WTC11 (cell line): ENCODE measurements at regions not wholly inside any gene's neighbourhood (a gene's known extent, or its start where the extent isn't known, plus 50 kb on each side); places are given as distances from the start of the nearest gene placed in this dataset.

Experiments used
- ATAC-seq: fragments of 200-7000 bp; cut with Tn5 transposase; 2 replicates; pipeline ENCODE4 v1.10.0; 2021; ENCODE audit warnings: mild to moderate bottlenecking, moderate library complexity
- CTCF ChIA-PET: fragments of 300-600 bp; sonication (Branson Sonifier 250); formaldehyde crosslinking; loops from one replicate; lab custom pipeline; 2021; ENCODE audit warnings: antibody characterized with exemption; lab: Charles Lee
- POLR2A ChIA-PET: fragments of 350-600 bp; sonication (Branson Sonifier 250); formaldehyde crosslinking; loops from one replicate; lab custom pipeline; 2021; ENCODE audit warnings: antibody characterized with exemption; lab: Charles Lee
- DNase-seq: peaks from one replicate; pipeline ENCODE4 v3.0.0; 2021; ENCODE audit warnings: low spot score
- H3K27ac Mint-ChIP-seq: 2 replicates; pipeline ENCODE4 v1.8.0; 2021; ENCODE audit warnings: mixed read lengths
- H3K27me3 Mint-ChIP-seq: 2 replicates; pipeline ENCODE4 v1.8.0; 2021; ENCODE audit warnings: low read depth, mild to moderate bottlenecking, moderate library complexity, mixed read lengths
- H3K36me3 Mint-ChIP-seq: 2 replicates; pipeline ENCODE4 v1.8.0; 2021; ENCODE audit warnings: mixed read lengths
- H3K4me1 Mint-ChIP-seq: 2 replicates; pipeline ENCODE4 v1.8.0; 2022; ENCODE audit warnings: mixed read lengths
- H3K4me3 Mint-ChIP-seq: 2 replicates; pipeline ENCODE4 v1.8.0; 2021; ENCODE audit warnings: mild to moderate bottlenecking, moderate library complexity, mixed read lengths
- H3K9me3 Mint-ChIP-seq: 2 replicates; pipeline ENCODE4 v1.8.0; 2021; ENCODE audit warnings: mixed read lengths
- AFF4 ChIP-seq: sonication (generic); formaldehyde crosslinking; IDR thresholded peaks from 2 replicates; pipeline ENCODE4 v1.8.1; 2023; ENCODE audit warnings: mild to moderate bottlenecking, missing genetic modification reagents, borderline replicate concordance
- ATF6 ChIP-seq: sonication (generic); formaldehyde crosslinking; IDR thresholded peaks from 2 replicates; pipeline ENCODE4 v1.8.1; 2023; ENCODE audit warnings: mild to moderate bottlenecking, missing genetic modification reagents
- CREM ChIP-seq: sonication (generic); formaldehyde crosslinking; IDR thresholded peaks from 2 replicates; pipeline ENCODE4 v1.8.1; 2022; ENCODE audit warnings: mild to moderate bottlenecking, missing genetic modification reagents, moderate library complexity
- CTCF ChIP-seq: fragments of 200-600 bp; IDR thresholded peaks from 2 replicates; pipeline ENCODE4 v1.8.0; 2022; ENCODE audit warnings: antibody characterized with exemption
- E2F4 ChIP-seq: sonication (generic); formaldehyde crosslinking; IDR thresholded peaks from 2 replicates; pipeline ENCODE4 v1.8.1; 2022; ENCODE audit warnings: low read depth, mild to moderate bottlenecking, moderate library complexity, missing genetic modification reagents, borderline replicate concordance
- ELF4 ChIP-seq: sonication (generic); formaldehyde crosslinking; IDR thresholded peaks from 2 replicates; pipeline ENCODE4 v1.8.1; 2022; ENCODE audit warnings: low read depth, mild to moderate bottlenecking, moderate library complexity, missing genetic modification reagents
- ERG ChIP-seq: fragments of 250-450 bp; sonication (Bioruptor Pico); IDR thresholded peaks from 2 replicates; pipeline ENCODE4 v1.8.0; 2021; ENCODE audit warnings: mild to moderate bottlenecking
- ETV6 ChIP-seq: sonication (generic); formaldehyde crosslinking; IDR thresholded peaks from 2 replicates; pipeline ENCODE4 v1.8.1; 2022; ENCODE audit warnings: mild to moderate bottlenecking, missing genetic modification reagents
- FOXK1 ChIP-seq: sonication (generic); formaldehyde crosslinking; IDR thresholded peaks from 2 replicates; pipeline ENCODE4 v1.8.0; 2022; ENCODE audit warnings: mild to moderate bottlenecking, moderate library complexity, missing genetic modification reagents
- FOXP4 ChIP-seq: sonication (generic); formaldehyde crosslinking; IDR thresholded peaks from 2 replicates; pipeline ENCODE4 v1.8.0; 2022; ENCODE audit warnings: mild to moderate bottlenecking, missing genetic modification reagents
- HMGXB4 ChIP-seq: sonication (generic); formaldehyde crosslinking; IDR thresholded peaks from 2 replicates; pipeline ENCODE4 v1.8.1; 2023; ENCODE audit warnings: mild to moderate bottlenecking, moderate library complexity, missing genetic modification reagents
- KAT7 ChIP-seq: sonication (generic); formaldehyde crosslinking; IDR thresholded peaks from 2 replicates; pipeline ENCODE4 v1.8.1; 2023; ENCODE audit warnings: missing genetic modification reagents, mild to moderate bottlenecking, borderline replicate concordance
- MYBL2 ChIP-seq: sonication (generic); formaldehyde crosslinking; IDR thresholded peaks from 2 replicates; pipeline ENCODE4 v1.8.1; 2023; ENCODE audit warnings: mild to moderate bottlenecking, moderate library complexity, missing genetic modification reagents
- TCF7 ChIP-seq: sonication (generic); formaldehyde crosslinking; IDR thresholded peaks from 2 replicates; pipeline ENCODE4 v1.8.0; 2022; ENCODE audit warnings: mild to moderate bottlenecking, low read depth, missing genetic modification reagents, moderate library complexity
- TEAD4 ChIP-seq: sonication (generic); formaldehyde crosslinking; IDR thresholded peaks from 2 replicates; pipeline ENCODE4 v1.8.0; 2022; ENCODE audit warnings: mild to moderate bottlenecking, missing genetic modification reagents
- TP53 ChIP-seq: sonication (generic); formaldehyde crosslinking; IDR thresholded peaks from 2 replicates; pipeline ENCODE4 v1.8.1; 2023; ENCODE audit warnings: mild to moderate bottlenecking, missing genetic modification reagents
- ZNF121 ChIP-seq: sonication (generic); formaldehyde crosslinking; IDR thresholded peaks from 2 replicates; pipeline ENCODE4 v1.8.0; 2023; ENCODE audit warnings: missing genetic modification reagents
- ZNF232 ChIP-seq: sonication (generic); formaldehyde crosslinking; IDR thresholded peaks from 2 replicates; pipeline ENCODE4 v1.8.0; 2022; ENCODE audit warnings: mild to moderate bottlenecking, missing genetic modification reagents
- ZNF416 ChIP-seq: fragments of 250-450 bp; sonication (Bioruptor Pico); IDR thresholded peaks from 2 replicates; pipeline ENCODE4 v1.9.0; 2021; ENCODE audit warnings: mild to moderate bottlenecking, inconsistent platforms

- no peak for TF ChIP-seq AFF4 (CRISPR knock-in tag)
- no peak for TF ChIP-seq MYBL2 (CRISPR knock-in tag)
Measured at GRCh38 chr3:124293584-124293983, 301.7 kb upstream of the ROPN1 start (continued).

- Mint-ChIP-seq H3K27me3 (no peaks in the 10 kb centered on the region), H3K4me3 (no peak overlapping the region), H3K36me3 (no peaks in the 10 kb centered on the region), H3K4me1 (peaks cover 15% of the 10 kb centered on the region), H3K27ac (no peak overlapping the region), H3K9me3 (no peaks in the 10 kb centered on the region)
- ATAC-seq (no peak), DNase-seq (no peak)
- ChIA-PET POLR2A (no interaction called here), CTCF (no interaction called here)
- TF ChIP-seq ELF4 (CRISPR knock-in tag) (no peak), ZNF416 (CRISPR knock-in tag) (no peak), ZNF121 (no peak), TEAD4 (CRISPR knock-in tag) (no peak), CREM (CRISPR knock-in tag) (no peak), FOXP4 (CRISPR knock-in tag) (no peak), HMGXB4 (CRISPR knock-in tag) (no peak), TCF7 (CRISPR knock-in tag) (no peak), FOXK1 (CRISPR knock-in tag) (no peak), ZNF232 (CRISPR knock-in tag) (no peak), ERG (CRISPR knock-in tag) (no peak), E2F4 (no peak), TP53 (CRISPR knock-in tag) (no peak)
Measured at GRCh38 chr3:124295362-124295761, 303.4 kb upstream of the ROPN1 start.

- H3K27ac Mint-ChIP-seq, result no peak overlapping the region
- no peak for DNase-seq
- no peaks in the 10 kb centered on the region for H3K9me3 Mint-ChIP-seq
- ChIA-PET POLR2A (interaction anchor here (0.5 kb wide), 1 partner anchor 183 kb away, joined by 3 read pairs; no protein-coding TSS in a partner anchor), CTCF (no interaction called here)
- H3K27me3 Mint-ChIP-seq, result no peaks in the 10 kb centered on the region
- peaks cover 19% of the 10 kb centered on the region for H3K4me1 Mint-ChIP-seq
- no peak overlapping the region for H3K4me3 Mint-ChIP-seq
- ATAC-seq, result no peak
- H3K36me3 Mint-ChIP-seq, result no peaks in the 10 kb centered on the region
- TF ChIP-seq KAT7 (CRISPR knock-in tag) (no peak), CTCF (no peak), TP53 (CRISPR knock-in tag) (no peak), TEAD4 (CRISPR knock-in tag) (no peak), ATF6 (CRISPR knock-in tag) (no peak), ETV6 (CRISPR knock-in tag) (no peak)
- TF ChIP-seq, all 79 proteins: peak for 0
Measured at GRCh38 chr3:124296406-124296805, 304.5 kb upstream of the ROPN1 start.
